HL-60 (cell line): ENCODE measurements at regions not wholly inside any gene's neighbourhood (a gene's known extent, or its start where the extent isn't known, plus 50 kb on each side); places are given as distances from the start of the nearest gene placed in this dataset.

Experiments used
- CTCF ChIP-seq: IDR thresholded peaks from one replicate; pipeline ENCODE4 v1.5.1; 2011; ENCODE audit warnings: low read length, control low read depth, inconsistent platforms; ENCODE audit not compliant: insufficient read depth
- TF ChIP-seq, protein P1 (sequence below): IDR thresholded peaks from 2 replicates; pipeline ENCODE4 v1.6.1; 2012; ENCODE audit warnings: low read depth; ENCODE audit not compliant: insufficient replicate concordance

DNA sequence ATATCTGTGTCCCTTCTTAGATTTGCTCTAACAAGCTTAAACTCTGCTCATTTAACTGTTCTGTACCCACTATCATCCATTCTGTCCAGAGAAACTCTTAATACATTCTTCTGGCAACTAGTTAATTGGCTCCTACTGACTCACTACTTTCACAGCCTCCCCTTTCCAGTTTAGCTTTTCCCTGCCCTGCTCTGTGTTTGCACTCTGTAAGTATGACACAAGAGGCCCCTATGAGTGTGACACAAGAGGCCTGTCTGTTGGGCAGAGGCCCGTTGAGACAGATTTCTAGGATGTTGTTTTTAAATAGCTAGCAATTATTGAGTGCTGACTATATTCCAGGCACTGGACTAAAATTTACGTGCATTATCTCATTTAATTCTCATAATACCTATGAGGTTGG, 246.0 kb upstream of the DAAM1 start:
- no peak for TF ChIP-seq CTCF
- TF ChIP-seq, protein P1, sequence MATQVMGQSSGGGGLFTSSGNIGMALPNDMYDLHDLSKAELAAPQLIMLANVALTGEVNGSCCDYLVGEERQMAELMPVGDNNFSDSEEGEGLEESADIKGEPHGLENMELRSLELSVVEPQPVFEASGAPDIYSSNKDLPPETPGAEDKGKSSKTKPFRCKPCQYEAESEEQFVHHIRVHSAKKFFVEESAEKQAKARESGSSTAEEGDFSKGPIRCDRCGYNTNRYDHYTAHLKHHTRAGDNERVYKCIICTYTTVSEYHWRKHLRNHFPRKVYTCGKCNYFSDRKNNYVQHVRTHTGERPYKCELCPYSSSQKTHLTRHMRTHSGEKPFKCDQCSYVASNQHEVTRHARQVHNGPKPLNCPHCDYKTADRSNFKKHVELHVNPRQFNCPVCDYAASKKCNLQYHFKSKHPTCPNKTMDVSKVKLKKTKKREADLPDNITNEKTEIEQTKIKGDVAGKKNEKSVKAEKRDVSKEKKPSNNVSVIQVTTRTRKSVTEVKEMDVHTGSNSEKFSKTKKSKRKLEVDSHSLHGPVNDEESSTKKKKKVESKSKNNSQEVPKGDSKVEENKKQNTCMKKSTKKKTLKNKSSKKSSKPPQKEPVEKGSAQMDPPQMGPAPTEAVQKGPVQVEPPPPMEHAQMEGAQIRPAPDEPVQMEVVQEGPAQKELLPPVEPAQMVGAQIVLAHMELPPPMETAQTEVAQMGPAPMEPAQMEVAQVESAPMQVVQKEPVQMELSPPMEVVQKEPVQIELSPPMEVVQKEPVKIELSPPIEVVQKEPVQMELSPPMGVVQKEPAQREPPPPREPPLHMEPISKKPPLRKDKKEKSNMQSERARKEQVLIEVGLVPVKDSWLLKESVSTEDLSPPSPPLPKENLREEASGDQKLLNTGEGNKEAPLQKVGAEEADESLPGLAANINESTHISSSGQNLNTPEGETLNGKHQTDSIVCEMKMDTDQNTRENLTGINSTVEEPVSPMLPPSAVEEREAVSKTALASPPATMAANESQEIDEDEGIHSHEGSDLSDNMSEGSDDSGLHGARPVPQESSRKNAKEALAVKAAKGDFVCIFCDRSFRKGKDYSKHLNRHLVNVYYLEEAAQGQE, result no peak
